GM10248 (cell line): ENCODE measurements at regions not wholly inside any gene's neighbourhood (a gene's known extent, or its start where the extent isn't known, plus 50 kb on each side); places are given as distances from the start of the nearest gene placed in this dataset.

Source experiments
- CTCF ChIA-PET: fragments of 300-600 bp; sonication (Branson Sonifier 250); formaldehyde crosslinking; extraction: SDS; loops from one replicate; lab custom pipeline; 2021; ENCODE audit warnings: antibody characterized with exemption; lab: Yijun Ruan, JAX
- POLR2A ChIA-PET: fragments of 350-650 bp; sonication (Branson Sonifier 250); formaldehyde crosslinking; extraction: SDS; loops from one replicate; lab custom pipeline; 2020; ENCODE audit warnings: antibody characterized with exemption; lab: Yijun Ruan, JAX
- DNase-seq: peaks from one replicate; pipeline ENCODE4 v3.0.0; 2012; ENCODE audit errors: extremely low spot score
- TF ChIP-seq, protein P1 (sequence below): IDR thresholded peaks from 2 replicates; pipeline ENCODE4 v1.5.1; 2012; ENCODE audit warnings: mild to moderate bottlenecking, low read depth; ENCODE audit errors: extremely low read depth, missing control alignments, control extremely low read depth

GRCh38 chrX:129227366-129227765 lies 295.9 kb downstream of the SMARCA1 start:
- POLR2A ChIA-PET = no interaction called here
- TF ChIP-seq, protein P1, sequence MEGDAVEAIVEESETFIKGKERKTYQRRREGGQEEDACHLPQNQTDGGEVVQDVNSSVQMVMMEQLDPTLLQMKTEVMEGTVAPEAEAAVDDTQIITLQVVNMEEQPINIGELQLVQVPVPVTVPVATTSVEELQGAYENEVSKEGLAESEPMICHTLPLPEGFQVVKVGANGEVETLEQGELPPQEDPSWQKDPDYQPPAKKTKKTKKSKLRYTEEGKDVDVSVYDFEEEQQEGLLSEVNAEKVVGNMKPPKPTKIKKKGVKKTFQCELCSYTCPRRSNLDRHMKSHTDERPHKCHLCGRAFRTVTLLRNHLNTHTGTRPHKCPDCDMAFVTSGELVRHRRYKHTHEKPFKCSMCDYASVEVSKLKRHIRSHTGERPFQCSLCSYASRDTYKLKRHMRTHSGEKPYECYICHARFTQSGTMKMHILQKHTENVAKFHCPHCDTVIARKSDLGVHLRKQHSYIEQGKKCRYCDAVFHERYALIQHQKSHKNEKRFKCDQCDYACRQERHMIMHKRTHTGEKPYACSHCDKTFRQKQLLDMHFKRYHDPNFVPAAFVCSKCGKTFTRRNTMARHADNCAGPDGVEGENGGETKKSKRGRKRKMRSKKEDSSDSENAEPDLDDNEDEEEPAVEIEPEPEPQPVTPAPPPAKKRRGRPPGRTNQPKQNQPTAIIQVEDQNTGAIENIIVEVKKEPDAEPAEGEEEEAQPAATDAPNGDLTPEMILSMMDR = no peak
- CTCF ChIA-PET = no interaction called here
- no peak for DNase-seq

GRCh38 chrX:129193357-129193756 lies 329.9 kb downstream of the SMARCA1 start:
- DNase-seq = no peak
- CTCF ChIA-PET = no interaction called here
- POLR2A ChIA-PET = no interaction called here

GRCh38 chrX:129188231-129188630 lies 335.1 kb downstream of the SMARCA1 start:
- no peak for DNase-seq
- POLR2A ChIA-PET = no interaction called here
- TF ChIP-seq, protein P1 = no peak
- CTCF ChIA-PET = no interaction called here

More at GRCh38 chrX:129193357-129193756, 329.9 kb downstream of the SMARCA1 start:
- TF ChIP-seq, protein P1 = no peak

DNA sequence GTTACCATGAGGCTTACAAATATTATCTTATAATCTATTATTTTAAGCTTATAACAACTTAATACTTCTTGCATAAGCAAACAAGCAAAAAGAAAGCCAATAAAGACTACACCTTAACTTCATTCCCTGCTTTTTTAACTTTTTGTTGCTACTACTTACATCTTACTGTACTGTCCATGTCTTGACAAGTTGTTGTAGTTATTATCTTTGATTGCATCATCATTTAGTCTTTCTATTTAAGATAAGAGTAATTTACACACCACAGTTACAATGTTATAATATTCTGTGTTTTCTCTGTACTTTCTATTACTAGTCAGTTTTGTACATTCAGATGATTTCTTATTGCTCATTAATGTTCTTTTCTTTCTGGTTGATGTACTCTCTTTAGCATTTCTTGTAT lies 346.6 kb downstream of the SMARCA1 start:
- no peak for DNase-seq
- ChIA-PET POLR2A (no interaction called here), CTCF (no interaction called here)
- TF ChIP-seq, protein P1 = no peak

DNA sequence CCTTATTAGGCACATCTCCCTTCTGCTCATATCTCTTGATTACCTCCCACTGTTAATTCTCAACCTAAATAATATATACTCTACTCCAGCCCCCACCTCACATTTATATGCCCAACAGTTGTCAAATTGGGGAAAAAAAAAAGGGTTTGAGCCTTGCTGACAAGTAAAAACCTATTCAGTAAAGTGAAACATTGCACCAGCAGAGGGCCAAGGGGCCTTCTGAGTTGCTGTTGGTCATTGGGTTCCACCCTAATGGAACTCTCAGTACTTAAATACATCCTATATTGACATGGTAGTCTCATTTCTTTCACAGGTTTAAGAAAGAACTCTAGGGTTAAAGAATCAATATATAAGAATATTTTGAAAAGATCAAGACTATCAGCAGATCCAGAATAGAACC lies 362.2 kb downstream of the SMARCA1 start:
- TF ChIP-seq, protein P1 = no peak
- no peak for DNase-seq
- ChIA-PET POLR2A (no interaction called here), CTCF (no interaction called here)

GRCh38 chrX:129158505-129158904 lies 364.8 kb downstream of the SMARCA1 start:
- no peak for DNase-seq
- ChIA-PET CTCF (no interaction called here), POLR2A (no interaction called here)
- TF ChIP-seq, protein P1 = no peak

- TF ChIP-seq, protein P1 = no peak
- no peak for DNase-seq
- POLR2A ChIA-PET = no interaction called here
- CTCF ChIA-PET = no interaction called here
Observed at GRCh38 chrX:129145840-129146272, 377.4 kb downstream of the SMARCA1 start.
